NCI-H1930 (cell line): ENCODE measurements at regions not wholly inside any gene's neighbourhood (a gene's known extent, or its start where the extent isn't known, plus 50 kb on each side); places are given as distances from the start of the nearest gene placed in this dataset.
"Not testable (repeated sequence)": the region's sequence is repeated elsewhere in the genome, so short reads cannot be mapped to it uniquely, and the experiment has no call there.

ENCODE experiments used
- DNase-seq, 2 experiments: peaks; one replicate each; lab custom pipeline; 2025; lab: John Stamatoyannopoulos, UW

- DNase-seq, result no peak
Measured at GRCh38 chr4:141459020-141459419, 177.4 kb upstream of the IL15 start.

DNA sequence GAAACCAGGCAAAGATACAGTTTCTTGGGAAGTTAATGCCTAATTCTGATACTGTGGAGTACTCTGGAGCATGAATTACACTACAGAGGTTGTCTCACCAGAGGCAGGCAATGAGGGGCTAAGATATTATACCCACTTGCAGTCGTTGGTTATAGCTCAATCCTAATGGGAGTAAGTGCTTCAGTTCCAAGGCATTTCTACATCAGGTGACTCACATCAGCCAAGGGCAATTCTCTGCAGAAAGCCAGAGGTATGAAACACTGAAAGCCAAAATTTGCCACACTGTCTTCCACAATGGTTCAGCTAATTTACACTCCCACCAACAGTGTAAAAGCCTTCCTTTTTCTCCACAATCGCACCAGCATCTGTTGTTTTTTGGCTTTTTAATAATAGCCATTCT, 174.0 kb upstream of the IL15 start:
- DNase-seq, result no peak

GRCh38 chr4:141463678-141464077, 172.7 kb upstream of the IL15 start:
- no peak for DNase-seq

- no peak for DNase-seq
Measured at GRCh38 chr4:141464366-141464765, 172.0 kb upstream of the IL15 start.

GRCh38 chr4:141465171-141465570, 171.2 kb upstream of the IL15 start:
- no peak for DNase-seq

DNA sequence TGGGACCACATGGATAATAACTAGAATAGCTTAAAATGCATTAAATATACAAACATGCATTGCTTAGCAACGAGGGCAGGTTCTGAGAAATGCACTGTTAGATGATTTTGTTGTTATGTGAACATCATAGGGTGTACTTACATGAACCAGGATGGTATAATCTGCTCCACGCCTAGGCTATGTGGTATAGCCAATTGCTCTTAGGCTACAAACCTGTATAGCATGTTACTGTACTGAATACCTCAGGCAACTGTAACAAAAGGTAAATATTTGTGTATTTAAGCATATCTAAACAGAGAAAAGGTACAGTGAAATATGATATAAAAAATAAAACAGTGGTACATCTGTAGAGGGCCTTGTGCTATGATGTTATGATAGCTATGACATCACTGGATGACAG, 169.2 kb upstream of the IL15 start:
- DNase-seq, result no peak

- no peak for DNase-seq
Measured at GRCh38 chr4:141469392-141469791, 167.0 kb upstream of the IL15 start.

DNA sequence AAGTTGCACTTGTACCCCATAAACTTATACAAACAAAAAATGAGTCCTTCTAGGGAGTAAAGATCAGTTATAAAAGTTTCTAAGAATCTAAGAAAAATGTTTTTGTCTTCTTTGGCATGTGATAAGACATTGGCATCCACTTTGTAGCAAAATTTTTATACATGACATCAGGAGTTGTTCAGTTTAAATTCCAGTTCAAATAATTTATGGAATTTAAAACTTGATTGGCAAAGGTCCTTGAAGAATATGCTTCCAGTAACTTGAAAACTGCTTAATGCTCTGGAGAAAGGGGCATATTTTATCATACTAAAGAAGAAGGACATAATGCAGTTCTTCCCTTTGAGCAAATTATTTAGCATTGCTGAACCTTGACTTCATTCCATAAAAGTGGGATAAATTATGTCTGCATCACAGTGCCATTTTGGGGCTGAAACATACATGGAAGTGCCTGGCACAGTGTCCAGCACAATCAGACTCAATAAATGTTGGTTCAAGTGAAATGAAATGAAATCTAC, 163.3 kb upstream of the IL15 start:
- no peak for DNase-seq

GRCh38 chr4:141473952-141474351, 162.4 kb upstream of the IL15 start:
- no peak for DNase-seq

DNA sequence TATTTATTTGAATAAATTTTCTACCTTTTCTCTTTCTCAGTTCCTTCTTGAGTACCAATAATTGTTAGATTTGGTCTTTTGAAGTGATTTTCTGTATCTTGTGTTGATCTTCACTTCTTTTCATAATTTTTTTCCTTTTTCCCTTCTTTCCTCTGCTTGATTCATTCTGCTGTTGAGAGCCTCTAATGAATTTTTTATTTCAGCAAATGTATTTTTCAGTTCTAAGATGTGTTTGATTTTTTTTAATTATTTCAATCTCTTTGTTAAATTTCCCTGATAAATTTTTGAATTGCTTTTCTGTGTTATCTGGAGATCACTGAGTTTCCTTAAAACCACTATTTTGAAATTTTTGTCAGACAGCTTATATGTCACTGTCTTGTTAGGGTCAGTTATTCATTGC, 155.4 kb upstream of the IL15 start:
- DNase-seq, result no peak

- not testable (repeated sequence) for DNase-seq
Measured at GRCh38 chr4:141484298-141484697, 152.1 kb upstream of the IL15 start.

GRCh38 chr4:141486375-141486997, 149.9 kb upstream of the IL15 start:
- no peak for DNase-seq

GRCh38 chr4:141497627-141498026, 138.8 kb upstream of the IL15 start:
- no peak for DNase-seq

- no peak for DNase-seq
Measured at GRCh38 chr4:141499261-141499853, 137.0 kb upstream of the IL15 start.

DNA sequence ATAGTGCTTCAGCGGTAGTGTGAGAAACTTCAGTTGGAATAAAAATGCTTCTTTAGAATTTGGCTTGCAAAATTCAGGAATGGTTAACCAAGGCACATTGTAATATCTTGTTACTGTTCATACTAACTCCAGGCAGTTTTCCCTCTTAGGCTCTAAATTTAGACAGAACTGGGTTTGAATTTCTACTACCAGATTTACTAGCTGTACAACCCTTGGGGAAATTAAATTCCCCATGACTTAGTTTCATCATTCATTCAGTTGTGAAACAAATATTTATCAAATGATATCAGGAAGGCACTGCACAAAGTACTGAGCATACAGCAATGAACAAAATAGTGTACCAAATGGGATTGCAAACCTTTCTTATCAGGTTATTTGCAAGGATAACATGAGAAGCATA, 135.0 kb upstream of the IL15 start:
- no peak for DNase-seq

DNA sequence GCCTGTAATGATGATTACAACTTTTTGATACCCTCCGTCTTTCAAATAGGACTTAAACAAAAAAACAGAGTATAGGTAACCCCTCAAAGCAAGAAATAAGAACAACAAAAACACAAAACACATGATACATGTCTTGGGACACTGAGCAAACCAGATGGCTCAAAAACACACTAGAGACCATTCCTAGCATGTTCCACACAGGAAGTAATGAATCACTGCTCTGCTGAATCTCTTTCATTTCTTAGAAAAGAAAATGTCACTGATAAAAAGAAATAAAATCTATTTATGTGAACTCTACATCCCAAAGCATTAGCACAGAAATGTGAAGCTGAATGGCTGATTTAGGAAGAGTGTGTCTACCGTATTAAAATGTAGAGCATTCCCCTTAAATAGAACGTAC, 134.5 kb upstream of the IL15 start:
- no peak for DNase-seq

DNA sequence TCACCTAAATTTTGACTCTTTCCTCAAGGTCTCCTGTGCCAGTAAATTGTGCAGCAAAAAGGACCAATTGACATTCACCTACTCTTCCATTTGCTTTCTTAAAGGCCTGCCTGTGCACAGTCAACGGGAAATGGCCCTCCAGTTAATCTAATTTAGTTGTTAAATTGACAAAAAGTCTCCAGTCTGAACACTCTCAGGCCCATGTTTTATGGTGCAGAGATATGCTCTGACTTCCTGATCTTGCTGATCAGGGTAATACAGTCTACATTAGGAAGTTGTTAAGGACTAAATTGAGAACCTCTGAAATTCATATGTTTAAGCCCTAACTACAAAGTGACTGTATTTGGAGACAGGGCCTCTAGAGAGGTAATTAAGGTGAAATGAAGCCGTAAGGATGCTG, 133.6 kb upstream of the IL15 start:
- no peak for DNase-seq

DNA sequence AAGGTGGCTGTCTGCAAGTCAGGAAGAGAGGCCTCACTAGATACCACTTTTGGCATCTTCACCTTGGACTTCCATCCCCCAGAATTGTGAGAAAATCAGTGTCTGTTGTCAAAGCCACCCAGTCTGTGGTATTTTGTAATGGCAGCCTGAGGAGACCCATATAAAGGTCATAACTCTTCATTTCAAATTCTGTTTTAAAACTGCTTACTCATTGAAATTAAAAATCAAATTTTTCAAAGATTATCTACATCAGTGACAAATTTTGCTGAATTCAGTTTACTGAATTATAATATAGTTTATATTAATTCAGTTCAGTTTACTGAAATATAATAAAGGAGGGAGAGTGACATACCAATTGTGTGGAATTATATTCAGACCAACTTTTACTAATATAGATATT, 133.1 kb upstream of the IL15 start:
- no peak for DNase-seq

- DNase-seq, result no peak
Measured at GRCh38 chr4:141511055-141511454, 125.3 kb upstream of the IL15 start.

DNA sequence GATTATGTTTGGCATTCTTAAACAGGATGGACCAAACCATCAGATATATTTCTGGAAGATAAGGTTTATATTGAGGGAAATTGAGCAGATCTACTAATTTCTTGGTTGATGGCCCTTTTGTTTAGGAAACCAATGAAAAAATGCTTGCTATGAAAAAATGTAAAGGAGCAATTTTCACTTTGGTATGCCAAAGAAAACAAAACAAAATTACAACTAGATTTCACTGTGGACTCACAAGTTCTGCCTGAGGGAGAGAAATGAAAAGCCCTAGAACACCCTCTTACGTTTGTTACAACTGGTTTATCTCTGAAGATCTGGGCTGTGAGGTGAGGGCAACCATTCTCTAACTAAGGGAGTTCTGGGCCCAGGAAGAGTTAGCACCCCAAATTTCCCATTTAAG, 122.5 kb upstream of the IL15 start:
- no peak for DNase-seq

- DNase-seq, result no peak
Measured at GRCh38 chr4:141518222-141518621, 118.2 kb upstream of the IL15 start.

DNA sequence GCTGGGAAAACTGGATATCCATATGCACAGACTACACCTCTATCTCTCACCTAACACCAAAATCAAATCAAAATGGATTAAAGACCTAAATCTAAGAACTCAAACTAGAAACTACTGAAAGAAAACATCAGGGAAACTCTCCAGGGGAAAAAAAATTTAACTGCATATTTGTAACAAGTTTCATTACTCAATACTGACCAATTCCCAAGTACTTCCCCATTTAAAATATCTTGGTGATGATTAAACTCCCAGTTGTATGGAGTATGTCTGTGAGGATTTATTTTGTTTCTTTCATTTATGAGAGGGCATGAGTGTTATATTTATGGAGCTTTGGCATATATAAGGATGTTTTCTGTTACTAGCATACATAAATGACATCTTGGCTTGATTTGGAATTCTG, 112.3 kb upstream of the IL15 start:
- DNase-seq, result no peak

GRCh38 chr4:141524841-141525240, 111.5 kb upstream of the IL15 start:
- no peak for DNase-seq

DNA sequence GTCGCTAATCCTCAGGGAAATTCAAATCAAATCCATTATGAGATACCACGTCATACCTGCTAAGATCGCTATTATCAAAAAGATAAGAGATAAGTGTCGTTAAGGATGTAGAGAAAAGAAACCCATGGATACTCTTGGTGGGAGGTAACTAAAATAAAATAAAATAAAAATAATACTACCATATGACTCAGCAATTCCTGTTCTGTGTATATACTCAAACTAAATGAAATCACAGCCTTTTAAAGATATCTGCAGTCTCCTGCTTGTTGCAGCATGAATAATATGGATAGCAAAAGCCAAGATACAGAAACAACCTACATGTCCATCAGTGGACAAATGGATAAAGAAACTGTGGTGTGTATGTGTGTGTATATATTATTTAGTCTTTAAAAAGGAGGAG, 105.8 kb upstream of the IL15 start:
- DNase-seq, result no peak
